Esophagus (tissue), 2 donors: ENCODE measurements at regions not wholly inside any gene's neighbourhood (a gene's known extent, or its start where the extent isn't known, plus 50 kb on each side); places are given as distances from the start of the nearest gene placed in this dataset.

Experiments used
- H3K27ac ChIP-seq, 2 donors: one replicate each; pipeline ENCODE4 v1.5.1; 2013; ENCODE audit warnings: low read depth in 2 of 2, mild to moderate bottlenecking in 2 of 2, inconsistent platforms in 1 of 2, low read length in 1 of 2, moderate library complexity in 1 of 2
- H3K27me3 ChIP-seq, 2 donors: one replicate each; pipeline ENCODE4 v1.6.1; 2013; ENCODE audit warnings: low read length in 2 of 2, control low read depth in 1 of 2, mild to moderate bottlenecking in 1 of 2; ENCODE audit not compliant: insufficient read depth in 2 of 2, control insufficient read depth in 1 of 2
- H3K36me3 ChIP-seq, 2 donors: one replicate each; pipeline ENCODE4 v1.6.1; 2013; ENCODE audit warnings: low read length in 1 of 2; ENCODE audit not compliant: control insufficient read depth in 2 of 2, insufficient read depth in 2 of 2
- H3K4me1 ChIP-seq, 2 donors: one replicate each; pipeline ENCODE4 v1.6.1; 2013; ENCODE audit warnings: low read length in 1 of 2; ENCODE audit not compliant: control insufficient read depth in 2 of 2, insufficient read depth in 2 of 2
- H3K4me3 ChIP-seq, 2 donors: one replicate each; pipeline ENCODE4 v1.5.1; 2013; ENCODE audit warnings: low read length in 2 of 2, mild to moderate bottlenecking in 2 of 2, low read depth in 1 of 2, moderate library complexity in 1 of 2
- H3K9me3 ChIP-seq, 2 donors: one replicate each; pipeline ENCODE4 v1.6.1; 2013; ENCODE audit warnings: mild to moderate bottlenecking in 2 of 2, low read depth in 1 of 2, low read length in 1 of 2, moderate library complexity in 1 of 2; ENCODE audit not compliant: control insufficient read depth in 2 of 2, insufficient read depth in 1 of 2
- WGBS, 2 donors: extraction: QIAGEN DNeasy Blood & Tissue Kit; methylation state at CpG; one replicate each; pipeline ENCODE4 v1.1.7; 2013; 5-methylcytosine and 5-hydroxymethylcytosine counted together
- donor health status: healthy with polysubstance abuse.
- donor health status: Bipolar disorder and iron deficiency.

- Histone ChIP-seq H3K4me3 (no peak overlapping the region), H3K27ac (no peak overlapping the region), H3K36me3 (no peaks in the 10 kb centered on the region), H3K27me3 (no peaks in the 10 kb centered on the region), H3K9me3 (no peaks in the 10 kb centered on the region), H3K4me1 (no peaks in the 10 kb centered on the region)
- WGBS, 2 donors, result 28 to 35% methylated on average over 8 of the region's 8 CpGs
Measured at GRCh38 chr10:21278491-21279216, 246.8 kb downstream of the SKIDA1 start.

- Histone ChIP-seq H3K36me3 (no peaks in the 10 kb centered on the region), H3K27ac (no peak overlapping the region), H3K4me3 (no peak overlapping the region), H3K9me3 (no peaks in the 10 kb centered on the region), H3K4me1 (no peaks in the 10 kb centered on the region), H3K27me3 (no peaks in the 10 kb centered on the region)
- 84 to 91% methylated on average over 3 of the region's 3 CpGs for WGBS, 2 donors
Measured at GRCh38 chr10:21273400-21273968, 252.0 kb downstream of the SKIDA1 start.

- H3K36me3 ChIP-seq, result no peaks in the 10 kb centered on the region
- no peaks in the 10 kb centered on the region for H3K4me1 ChIP-seq
- no peak overlapping the region for H3K4me3 ChIP-seq
- WGBS, 2 donors, result 77 to 84% methylated on average over 4 of the region's 4 CpGs
- H3K27ac ChIP-seq, result no peak overlapping the region
- H3K27me3 ChIP-seq, result no peaks in the 10 kb centered on the region
- H3K9me3 ChIP-seq, result no peaks in the 10 kb centered on the region
Measured at GRCh38 chr10:21272643-21273399, 252.7 kb downstream of the SKIDA1 start.

- H3K4me3 ChIP-seq, result no peak overlapping the region
- 94 to 96% methylated on average over 3 of the region's 3 CpGs for WGBS, 2 donors
- no peaks in the 10 kb centered on the region for H3K36me3 ChIP-seq
- no peaks in the 10 kb centered on the region for H3K9me3 ChIP-seq
- H3K27me3 ChIP-seq, result no peaks in the 10 kb centered on the region
- no peak overlapping the region for H3K27ac ChIP-seq
- H3K4me1 ChIP-seq, result no peaks in the 10 kb centered on the region
Measured at GRCh38 chr10:21270976-21271375, 254.5 kb downstream of the SKIDA1 start.

GRCh38 chr10:21269289-21269688 is 256.2 kb downstream of the SKIDA1 start:
- 74 to 81% methylated on average over 5 of the region's 5 CpGs for WGBS, 2 donors
- no peaks in the 10 kb centered on the region for H3K36me3 ChIP-seq
- H3K27ac ChIP-seq, result no peak overlapping the region
- H3K4me1 ChIP-seq, result no peaks in the 10 kb centered on the region
- no peaks in the 10 kb centered on the region for H3K9me3 ChIP-seq
- H3K27me3 ChIP-seq, result no peaks in the 10 kb centered on the region
- H3K4me3 ChIP-seq, result no peak overlapping the region

GRCh38 chr10:21265622-21266021 is 259.9 kb downstream of the SKIDA1 start:
- H3K36me3 ChIP-seq, result no peaks in the 10 kb centered on the region
- no peaks in the 10 kb centered on the region for H3K27me3 ChIP-seq
- no peak overlapping the region for H3K4me3 ChIP-seq
- no peaks in the 10 kb centered on the region for H3K9me3 ChIP-seq
- WGBS, 2 donors, result 61 to 71% methylated on average over 3 of the region's 3 CpGs
- H3K4me1 ChIP-seq, result peaks cover 0 to 3% of the 10 kb centered on the region in 2 donors
- peak overlapping the region in 1 of 2 donors; percentile 62 for H3K27ac ChIP-seq

- Histone ChIP-seq H3K4me3 (no peak overlapping the region), H3K27ac (peak overlapping the region; percentile 54 to 75), H3K9me3 (no peaks in the 10 kb centered on the region), H3K36me3 (no peaks in the 10 kb centered on the region), H3K27me3 (no peaks in the 10 kb centered on the region), H3K4me1 (peaks cover 0 to 3% of the 10 kb centered on the region in 2 donors)
- WGBS, 2 donors, result 65% methylated on average over 2 of the region's 2 CpGs
Measured at GRCh38 chr10:21264271-21264670, 261.2 kb downstream of the SKIDA1 start.

- Histone ChIP-seq H3K4me1 (peaks cover 0 to 3% of the 10 kb centered on the region in 2 donors), H3K9me3 (no peaks in the 10 kb centered on the region), H3K4me3 (no peak overlapping the region), H3K36me3 (no peaks in the 10 kb centered on the region), H3K27ac (peak overlapping the region; percentile 54 to 75), H3K27me3 (no peaks in the 10 kb centered on the region)
- 87 to 88% methylated on average over 3 of the region's 3 CpGs for WGBS, 2 donors
Measured at GRCh38 chr10:21263839-21264238, 261.6 kb downstream of the SKIDA1 start.

GRCh38 chr10:21263263-21263803 is 262.1 kb downstream of the SKIDA1 start:
- Histone ChIP-seq H3K27ac (no peak overlapping the region), H3K27me3 (no peaks in the 10 kb centered on the region), H3K36me3 (no peaks in the 10 kb centered on the region), H3K4me1 (peaks cover 0 to 3% of the 10 kb centered on the region in 2 donors), H3K9me3 (no peaks in the 10 kb centered on the region), H3K4me3 (no peak overlapping the region)
- WGBS, 2 donors, result 79 to 82% methylated on average over 12 of the region's 12 CpGs
